HepG2 (cell line): ENCODE measurements at regions not wholly inside any gene's neighbourhood (a gene's known extent, or its start where the extent isn't known, plus 50 kb on each side); places are given as distances from the start of the nearest gene placed in this dataset.

Experiments
- ATAC-seq: fragments of 200-7000 bp; cut with Tn5 transposase; 3 replicates; pipeline ENCODE4 v1.9.1; 2020; ENCODE audit warnings: mild to moderate bottlenecking, moderate library complexity
- BruUV-seq: library from RNA; stranded (reverse); fragments of 400-500 nt; replicated peaks from 2 replicates; lab custom pipeline; 2021; lab: Mats Ljungman, UMichigan
- CTCF ChIA-PET: fragments of 300-600 bp; formaldehyde crosslinking; extraction: SDS; loops from one replicate; lab custom pipeline; 2021; ENCODE audit warnings: low total read pairs, inconsistent platforms, low intra/inter-chr PET ratio; lab: Yijun Ruan, JAX
- POLR2A ChIA-PET: fragments of 350-600 bp; sonication (Branson Sonifier 250); formaldehyde crosslinking; loops from one replicate; lab custom pipeline; 2020; ENCODE audit warnings: antibody characterized with exemption, inconsistent platforms; lab: Yijun Ruan, JAX
- DNase-seq: peaks from one replicate; pipeline ENCODE4 v3.0.0-alpha.2; 2015; ENCODE audit warnings: low spot score
- FAIRE-seq: peaks from 3 replicates; lab custom pipeline; 2011; peaks lifted over from hg19 to GRCh38; lab: Jason Lieb, UNC
- H2AFZ ChIP-seq: one replicate; pipeline ENCODE4 v1.6.1; 2011; ENCODE audit warnings: low read length, inconsistent platforms
- H3K27ac ChIP-seq: fragments of 300-600 bp; 3 replicates; pipeline ENCODE4 v1.8.0; 2011; ENCODE audit warnings: mixed run types, mild to moderate bottlenecking, mixed read lengths, low read length, inconsistent platforms; ENCODE audit not compliant: insufficient read depth; ENCODE audit errors: extremely low read length
- H3K27me3 ChIP-seq, 2 experiments: fragments of 200-600 bp in 1 of 2; 2 replicates in 1 of 2; 3 replicates in 1 of 2; pipeline versions ENCODE4 v1.6.0 to v1.8.0; 2011; ENCODE audit warnings: low read length in 2 of 2, mild to moderate bottlenecking in 2 of 2, moderate library complexity in 2 of 2, inconsistent platforms in 1 of 2; ENCODE audit not compliant: insufficient read depth in 2 of 2, control insufficient read depth in 1 of 2
- H3K36me3 ChIP-seq, 2 experiments: fragments of 200-600 bp in 1 of 2; replicated peaks in 1 of 2; 2 replicates in 1 of 2; 3 replicates in 1 of 2; pipeline versions ENCODE4 v1.5.1 to v1.8.0; 2011; ENCODE audit warnings: low read length in 2 of 2, inconsistent platforms in 1 of 2; ENCODE audit not compliant: insufficient read depth in 2 of 2, control insufficient read depth in 1 of 2
- H3K4me1 ChIP-seq: 2 replicates; pipeline ENCODE4 v1.5.1; 2012; ENCODE audit warnings: low read length, inconsistent platforms; ENCODE audit not compliant: insufficient read depth
- H3K4me2 ChIP-seq: 2 replicates; pipeline ENCODE4 v1.6.0; 2011; ENCODE audit warnings: low read depth, low read length, inconsistent platforms
- H3K4me3 ChIP-seq, 3 experiments: fragments of 200-600 bp in 1 of 3; sonication (generic), shearing (Covaris generic) in 1 of 3; replicated peaks in 1 of 3; 2 replicates each; pipeline ENCODE4 v1.5.1; 2011 to 2016; ENCODE audit warnings: low read length in 3 of 3, inconsistent platforms in 2 of 3, low read depth in 2 of 3, mild to moderate bottlenecking in 2 of 3, control low read depth in 1 of 3, mixed read lengths in 1 of 3; ENCODE audit not compliant: insufficient read depth in 1 of 3
- H3K79me2 ChIP-seq: one replicate; pipeline ENCODE4 v1.6.1; 2011; ENCODE audit warnings: low read length, inconsistent platforms; ENCODE audit not compliant: insufficient read depth
- H3K9ac ChIP-seq: 2 replicates; pipeline ENCODE4 v1.6.0; 2011; ENCODE audit warnings: mild to moderate bottlenecking, low read depth, low read length, inconsistent platforms; ENCODE audit not compliant: insufficient read depth
- H3K9me3 ChIP-seq: 2 replicates; pipeline ENCODE4 v1.5.1; 2012; ENCODE audit warnings: mild to moderate bottlenecking, low read length
- H4K20me1 ChIP-seq: 2 replicates; pipeline ENCODE4 v1.6.0; 2011; ENCODE audit warnings: inconsistent platforms, mild to moderate bottlenecking, low read length, moderate library complexity; ENCODE audit not compliant: insufficient read depth
- CC2D1A ChIP-seq: sonication (generic); formaldehyde crosslinking; IDR thresholded peaks from 2 replicates; pipeline ENCODE4 v1.8.1; 2023; ENCODE audit warnings: mild to moderate bottlenecking, missing genetic modification reagents
- GLMP ChIP-seq: sonication (generic); formaldehyde crosslinking; IDR thresholded peaks from 2 replicates; pipeline ENCODE4 v1.9.0; 2021; ENCODE audit warnings: missing genetic modification reagents, mild to moderate bottlenecking, borderline replicate concordance
- KDM4B ChIP-seq: sonication (generic); formaldehyde crosslinking; IDR thresholded peaks from 2 replicates; pipeline ENCODE4 v1.4.0; 2020; ENCODE audit warnings: missing genetic modification reagents
- LRRFIP1 ChIP-seq: sonication (generic); formaldehyde crosslinking; conservative IDR thresholded peaks from 2 replicates; pipeline ENCODE4 v1.4.0; 2020; ENCODE audit warnings: missing genetic modification reagents
- NCOR1 ChIP-seq: fragments of 200-600 bp; sonication (generic); IDR thresholded peaks from 2 replicates; pipeline ENCODE4 v1.7.0; 2017; ENCODE audit warnings: antibody characterized with exemption, low read length, borderline replicate concordance
- NR2C2 ChIP-seq: sonication (generic); formaldehyde crosslinking; IDR thresholded peaks from 2 replicates; pipeline ENCODE4 v1.4.0; 2020; ENCODE audit warnings: missing genetic modification reagents, mild to moderate bottlenecking, moderate library complexity, borderline replicate concordance
- PITX1 ChIP-seq: sonication (generic); formaldehyde crosslinking; IDR thresholded peaks from 2 replicates; pipeline ENCODE4 v1.5.1; 2020; ENCODE audit warnings: mild to moderate bottlenecking, missing genetic modification reagents
- POLR2A ChIP-seq, 2 experiments: IDR thresholded peaks; 2 replicates each; pipeline ENCODE4 v1.6.1; 2011; ENCODE audit warnings: low read depth in 2 of 2, low read length in 2 of 2, mild to moderate bottlenecking in 1 of 2, moderate library complexity in 1 of 2; ENCODE audit not compliant: insufficient read depth in 1 of 2
- RXRA ChIP-seq: sonication (generic); formaldehyde crosslinking; IDR thresholded peaks from 2 replicates; pipeline ENCODE4 v1.5.1; 2020; ENCODE audit warnings: missing genetic modification reagents
- SIN3A ChIP-seq: IDR thresholded peaks from 2 replicates; pipeline ENCODE4 v1.6.1; 2011; ENCODE audit warnings: low read depth, mild to moderate bottlenecking, control low read depth, low read length, borderline replicate concordance
- ZBTB14 ChIP-seq: sonication (generic); formaldehyde crosslinking; IDR thresholded peaks from 2 replicates; pipeline ENCODE4 v1.4.0; 2020; ENCODE audit warnings: missing genetic modification reagents
- ZBTB20 ChIP-seq: sonication (generic); formaldehyde crosslinking; IDR thresholded peaks from 2 replicates; pipeline ENCODE4 v1.8.1; 2023; ENCODE audit warnings: missing genetic modification reagents, low read depth, mild to moderate bottlenecking, borderline replicate concordance
- ZBTB3 ChIP-seq: sonication (generic); formaldehyde crosslinking; IDR thresholded peaks from 2 replicates; pipeline ENCODE4 v1.4.0; 2020; ENCODE audit warnings: low read depth, mild to moderate bottlenecking, moderate library complexity, missing genetic modification reagents, borderline replicate concordance
- ZNF44 ChIP-seq: sonication (generic); formaldehyde crosslinking; IDR thresholded peaks from 2 replicates; pipeline ENCODE4 v1.5.1; 2020; ENCODE audit warnings: mild to moderate bottlenecking, missing genetic modification reagents
- ZNF574 ChIP-seq: sonication (generic); formaldehyde crosslinking; IDR thresholded peaks from 2 replicates; pipeline ENCODE4 v1.4.0; 2020; ENCODE audit warnings: missing genetic modification reagents
- WGBS: methylation state at CpG from one replicate; pipeline ENCODE4 v1.1.6; 2017; ENCODE audit warnings: low lambda C conversion rate; 5-methylcytosine and 5-hydroxymethylcytosine counted together
- in situ Hi-C: cut with HindIII; loops from 2 replicates; pipeline ENCODE4 v1.10.0; 2017; ENCODE audit warnings: low pct_unique_long_range_greater_than_20kb; ENCODE audit not compliant: extremely low pct_ligation_motif_present
- intact Hi-C: fragments of 100-400 bp; cut with micrococcal nuclease; formaldehyde crosslinking; loops from one replicate; pipeline ENCODE4 v1.10.0; 2022; ENCODE audit not compliant: unreplicated experiment

- in situ Hi-C loops = loop anchor here (25.0 kb wide), 1 partner anchor 600 kb away; no protein-coding TSS in a partner anchor
- no peaks in the 10 kb centered on the region for H3K79me2 ChIP-seq
- CTCF ChIA-PET = no interaction called here
- peaks cover 13% of the 10 kb centered on the region for H3K4me1 ChIP-seq
- TF ChIP-seq SIN3A (no peak), CC2D1A (no peak), NR2C2 (CRISPR knock-in tag) (no peak), ZNF574 (no peak), POLR2A (IDR thresholded peaks at IDR 0.05; ENCODE audit: insufficient read depth in 1 of 2, low read depth in 2 of 2, low read length in 2 of 2) (no peak), ZBTB3 (CRISPR knock-in tag) (no peak), GLMP (CRISPR knock-in tag) (no peak), NCOR1 (no peak), KDM4B (CRISPR knock-in tag) (no peak), RXRA (CRISPR knock-in tag) (no peak), LRRFIP1 (no peak), PITX1 (CRISPR knock-in tag) (no peak), ZBTB14 (CRISPR knock-in tag) (no peak), ZNF44 (no peak), ZBTB20 (CRISPR knock-in tag) (no peak)
- TF ChIP-seq, all 625 proteins: peak for 0
- Histone ChIP-seq H3K27me3 (no peaks in the 10 kb centered on the region), H2AFZ (no peak overlapping the region), H3K9me3 (no peaks in the 10 kb centered on the region), H4K20me1 (no peaks in the 10 kb centered on the region), H3K36me3 (no peaks in the 10 kb centered on the region), H3K27ac (no peak overlapping the region), H3K4me3 (no peak overlapping the region), H3K9ac (no peak overlapping the region), H3K4me2 (no peak overlapping the region)
- DNase-seq (no peak), FAIRE-seq (no peak), ATAC-seq (no peak)
- BruUV-seq = no TSS peak
- POLR2A ChIA-PET = no interaction called here
- WGBS = 21% methylated on average over 1 of the region's 1 CpG
- intact Hi-C loops = no loop called here
Observed at GRCh38 chr5:130712324-130712723, 452.7 kb downstream of the HINT1 start.
